ENCODE measurements at regions not wholly inside any gene's neighbourhood (a gene's known extent, or its start where the extent isn't known, plus 50 kb on each side); places are given as distances from the start of the nearest gene placed in this dataset.

GRCh38 chr12:65755596-65755978 is 68.7 kb upstream of the HMGA2 start:
- no peak overlapping the region for H3K4me2 ChIP-seq (ENCODE audit: low read depth, low read length)
- H2AFZ ChIP-seq (ENCODE audit: low read length): no peak overlapping the region
- H3K27ac ChIP-seq (ENCODE audit: low read length): no peak overlapping the region
- no peaks in the 10 kb centered on the region for H3K9me3 ChIP-seq (replicated peaks; ENCODE audit: insufficient read depth, low read length)
- no peaks in the 10 kb centered on the region for H3K36me3 ChIP-seq (replicated peaks; ENCODE audit: insufficient read depth, low read length)
- no peaks in the 10 kb centered on the region for H3K4me1 ChIP-seq (ENCODE audit: low read length)
- H3F3A ChIP-seq (ENCODE audit: insufficient read depth, low read length): no peaks in the 10 kb centered on the region
- no peak for DNase-seq
- no peaks in the 10 kb centered on the region for H3K9me2 ChIP-seq (replicated peaks; ENCODE audit: insufficient read depth, low read length)
- H3K9ac ChIP-seq (ENCODE audit: low read length): no peak overlapping the region
- H4K20me1 ChIP-seq (ENCODE audit: insufficient read depth, low read length): no peaks in the 10 kb centered on the region
- TF ChIP-seq EZH2 (optimal IDR thresholded peaks at IDR 0.05; ENCODE audit: low read depth, low read length): no peak
- TF ChIP-seq CTCF (IDR thresholded peaks at IDR 0.05; ENCODE audit: low read length): no peak
- no peak for TF ChIP-seq EZH2phosphoT487 (IDR thresholded peaks at IDR 0.05; ENCODE audit: low read length)
- no peaks in the 10 kb centered on the region for H3K27me3 ChIP-seq (replicated peaks; ENCODE audit: insufficient read depth, low read length)
- H3K79me2 ChIP-seq (ENCODE audit: low read length): no peaks in the 10 kb centered on the region
- H3K4me3 ChIP-seq (ENCODE audit: low read length): no peak overlapping the region

GRCh38 chr12:65756267-65756666 is 68.0 kb upstream of the HMGA2 start:
- Histone ChIP-seq H3K9me2 (replicated peaks; ENCODE audit: insufficient read depth, low read length) (no peaks in the 10 kb centered on the region), H4K20me1 (ENCODE audit: insufficient read depth, low read length) (no peaks in the 10 kb centered on the region), H3K4me2 (ENCODE audit: low read depth, low read length) (no peak overlapping the region), H3K36me3 (replicated peaks; ENCODE audit: insufficient read depth, low read length) (no peaks in the 10 kb centered on the region), H3K9me3 (replicated peaks; ENCODE audit: insufficient read depth, low read length) (no peaks in the 10 kb centered on the region), H3K27me3 (replicated peaks; ENCODE audit: insufficient read depth, low read length) (no peaks in the 10 kb centered on the region), H3K79me2 (ENCODE audit: low read length) (no peaks in the 10 kb centered on the region), H3K27ac (ENCODE audit: low read length) (no peak overlapping the region), H3K9ac (ENCODE audit: low read length) (no peak overlapping the region), H2AFZ (ENCODE audit: low read length) (no peak overlapping the region), H3K4me3 (ENCODE audit: low read length) (no peak overlapping the region), H3K4me1 (ENCODE audit: low read length) (no peaks in the 10 kb centered on the region), H3F3A (ENCODE audit: insufficient read depth, low read length) (no peaks in the 10 kb centered on the region)
- no peak for TF ChIP-seq EZH2 (optimal IDR thresholded peaks at IDR 0.05; ENCODE audit: low read depth, low read length)
- no peak for TF ChIP-seq EZH2phosphoT487 (IDR thresholded peaks at IDR 0.05; ENCODE audit: low read length)
- no peak for TF ChIP-seq CTCF (IDR thresholded peaks at IDR 0.05; ENCODE audit: low read length)
- no peak for DNase-seq

GRCh38 chr12:65756956-65757511 is 67.2 kb upstream of the HMGA2 start:
- Histone ChIP-seq H3K27me3 (replicated peaks; ENCODE audit: insufficient read depth, low read length) (no peaks in the 10 kb centered on the region), H3K9ac (ENCODE audit: low read length) (no peak overlapping the region), H3K36me3 (replicated peaks; ENCODE audit: insufficient read depth, low read length) (no peaks in the 10 kb centered on the region), H2AFZ (ENCODE audit: low read length) (no peak overlapping the region), H3K27ac (ENCODE audit: low read length) (no peak overlapping the region), H4K20me1 (ENCODE audit: insufficient read depth, low read length) (no peaks in the 10 kb centered on the region), H3K79me2 (ENCODE audit: low read length) (no peaks in the 10 kb centered on the region), H3K4me3 (ENCODE audit: low read length) (no peak overlapping the region), H3K4me2 (ENCODE audit: low read depth, low read length) (no peak overlapping the region), H3K9me3 (replicated peaks; ENCODE audit: insufficient read depth, low read length) (no peaks in the 10 kb centered on the region), H3K4me1 (ENCODE audit: low read length) (no peaks in the 10 kb centered on the region), H3F3A (ENCODE audit: insufficient read depth, low read length) (no peaks in the 10 kb centered on the region), H3K9me2 (replicated peaks; ENCODE audit: insufficient read depth, low read length) (no peaks in the 10 kb centered on the region)
- TF ChIP-seq CTCF (IDR thresholded peaks at IDR 0.05; ENCODE audit: low read length): no peak
- TF ChIP-seq EZH2 (optimal IDR thresholded peaks at IDR 0.05; ENCODE audit: low read depth, low read length): no peak
- TF ChIP-seq EZH2phosphoT487 (IDR thresholded peaks at IDR 0.05; ENCODE audit: low read length): no peak
- DNase-seq: no peak

All from MM.1S (cell line).